DMS53 treated with DMSO at 0.1 percent for 48 hours (cell line): ENCODE measurements at regions not wholly inside any gene's neighbourhood (a gene's known extent, or its start where the extent isn't known, plus 50 kb on each side); places are given as distances from the start of the nearest gene placed in this dataset.
"Not testable (repeated sequence)": the region's sequence is repeated elsewhere in the genome, so short reads cannot be mapped to it uniquely, and the experiment has no call there.

Source experiments
- DNase-seq: peaks from one replicate; lab custom pipeline; 2025; ENCODE audit not compliant: unreplicated experiment; lab: John Stamatoyannopoulos, UW

- no peak for DNase-seq
Observed at GRCh38 chr6:126664271-126664670, 324.4 kb downstream of the CENPW start.

- no peak for DNase-seq
Observed at GRCh38 chr6:126665551-126665950, 325.6 kb downstream of the CENPW start.

- DNase-seq: no peak
Observed at GRCh38 chr6:126667071-126667470, 327.2 kb downstream of the CENPW start.

DNA sequence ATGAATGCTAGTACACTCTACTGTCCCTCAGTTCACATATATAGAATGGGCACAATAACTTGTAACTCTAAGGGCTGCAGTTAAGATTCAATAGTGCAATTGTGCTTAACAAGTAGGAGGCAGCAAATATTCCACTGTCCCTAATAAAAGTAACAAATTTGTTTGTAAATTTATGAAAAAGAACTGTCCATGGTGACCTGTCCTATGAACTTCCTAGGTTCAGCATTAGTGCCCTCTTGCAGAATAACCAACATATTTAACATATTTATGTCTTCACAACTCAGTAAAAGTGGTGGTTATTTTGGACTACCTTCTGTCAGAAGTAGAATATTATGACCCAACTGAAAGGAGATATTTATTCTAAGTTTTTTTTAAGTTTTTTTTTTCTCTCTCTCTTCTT is 327.8 kb downstream of the CENPW start:
- no peak for DNase-seq

GRCh38 chr6:126672649-126673048 is 332.7 kb downstream of the CENPW start:
- no peak for DNase-seq

DNA sequence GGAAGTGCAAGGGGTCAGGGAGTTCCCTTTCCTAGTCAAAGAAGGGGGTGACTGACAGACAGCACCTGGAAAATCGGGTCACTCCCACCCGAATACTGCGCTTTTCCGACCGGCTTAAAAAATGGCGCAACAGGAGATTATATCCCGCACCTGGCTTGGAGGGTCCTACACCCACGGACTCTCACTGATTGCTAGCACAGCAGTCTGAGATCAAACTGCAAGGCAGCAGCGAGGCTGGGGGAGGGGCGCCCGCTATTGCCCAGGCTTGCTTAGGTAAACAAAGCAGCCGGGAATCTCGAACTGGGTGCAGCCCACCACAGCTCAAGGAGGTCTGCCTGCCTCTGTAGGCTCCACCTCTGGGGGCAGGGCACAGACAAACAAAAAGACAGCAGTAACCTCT is 333.8 kb downstream of the CENPW start:
- DNase-seq: not testable (repeated sequence)

GRCh38 chr6:126682440-126682839 is 342.5 kb downstream of the CENPW start:
- no peak for DNase-seq

DNA sequence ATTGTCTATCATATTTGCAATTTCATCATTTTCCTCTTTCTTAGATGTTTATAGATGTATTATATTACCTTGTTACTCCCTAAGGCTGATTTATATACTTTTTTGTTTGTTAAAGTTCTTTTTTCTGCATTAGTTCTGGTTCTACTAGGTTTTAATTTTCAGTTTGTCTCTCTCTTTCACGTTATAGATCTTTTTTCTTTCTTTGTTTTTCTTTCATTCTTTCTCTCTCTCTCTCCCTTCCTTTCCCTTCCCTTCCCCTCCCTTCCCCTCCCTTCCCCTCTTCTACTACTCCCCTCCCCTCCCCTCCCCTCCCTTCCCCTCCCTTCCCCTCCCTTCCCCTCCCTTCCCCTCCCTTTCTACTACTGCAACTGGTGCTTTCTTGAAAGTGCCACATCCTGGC is 345.3 kb downstream of the CENPW start:
- DNase-seq: no peak

GRCh38 chr6:126696921-126697693 is 357.2 kb downstream of the CENPW start:
- peak; percentile 81 for DNase-seq

DNA sequence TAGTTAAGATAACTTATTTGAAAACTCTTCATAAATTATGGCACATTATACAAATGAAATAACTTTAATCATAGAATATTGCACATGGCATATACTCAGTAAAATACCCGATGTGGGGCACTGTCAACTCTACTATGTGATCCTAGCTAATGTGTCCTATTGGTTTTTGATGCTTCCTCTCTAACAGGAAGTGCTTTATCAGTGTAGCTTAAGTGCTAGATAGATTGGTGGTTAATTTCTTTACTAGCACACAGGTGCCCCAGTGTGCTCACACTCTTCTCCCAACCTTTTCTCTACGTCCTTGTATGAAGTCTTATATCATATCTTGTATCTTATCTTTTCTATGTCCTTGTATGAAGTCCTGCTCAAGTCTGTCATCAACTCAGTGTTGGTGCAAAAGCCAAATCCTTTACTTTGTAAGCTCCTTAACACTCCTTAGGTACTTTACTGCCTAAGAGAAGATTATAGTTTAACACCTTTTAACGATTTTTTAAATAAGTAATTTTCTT is 358.9 kb downstream of the CENPW start:
- DNase-seq: peak; percentile 10

DNA sequence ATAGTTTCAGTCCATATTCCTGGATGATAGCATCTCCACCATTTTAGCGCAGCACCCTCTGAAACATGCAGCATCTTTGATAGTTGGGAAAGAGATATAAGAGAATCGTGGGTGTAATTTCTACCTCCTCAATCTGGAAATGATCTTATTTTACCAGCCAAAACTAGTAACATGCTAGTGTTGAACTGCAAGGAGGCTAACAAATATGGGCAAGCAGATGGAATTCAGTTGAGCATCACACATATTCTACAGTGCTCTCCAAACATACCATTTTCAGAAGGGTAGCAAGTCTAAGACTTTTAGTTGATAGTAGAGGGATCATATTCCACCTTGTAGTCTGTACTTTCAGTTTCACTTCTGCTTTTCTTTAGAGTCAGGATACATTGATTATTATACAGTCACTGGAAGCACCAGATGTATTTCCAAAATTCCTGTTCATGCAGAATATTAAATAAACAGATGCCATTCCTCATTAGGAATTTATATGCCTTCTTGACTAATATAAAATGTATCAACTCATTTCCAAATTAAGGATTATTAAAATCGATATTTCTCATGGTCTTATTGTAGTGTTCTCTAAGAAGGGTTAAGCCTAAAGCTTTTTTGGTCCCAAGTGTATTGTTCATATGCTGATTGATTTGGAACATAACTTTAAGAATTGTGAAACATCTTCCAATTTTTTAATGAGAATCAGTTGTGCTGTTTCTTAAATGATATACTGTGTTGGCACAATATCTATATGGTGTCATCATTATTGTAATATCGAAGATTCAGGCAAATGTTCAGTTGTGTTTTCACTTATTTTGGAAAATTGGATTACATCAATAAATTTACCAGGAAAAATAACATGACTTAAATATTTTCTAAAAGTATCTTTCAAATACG is 362.0 kb downstream of the CENPW start:
- no peak for DNase-seq

- no peak for DNase-seq
Observed at GRCh38 chr6:126716032-126716431, 376.1 kb downstream of the CENPW start.

DNA sequence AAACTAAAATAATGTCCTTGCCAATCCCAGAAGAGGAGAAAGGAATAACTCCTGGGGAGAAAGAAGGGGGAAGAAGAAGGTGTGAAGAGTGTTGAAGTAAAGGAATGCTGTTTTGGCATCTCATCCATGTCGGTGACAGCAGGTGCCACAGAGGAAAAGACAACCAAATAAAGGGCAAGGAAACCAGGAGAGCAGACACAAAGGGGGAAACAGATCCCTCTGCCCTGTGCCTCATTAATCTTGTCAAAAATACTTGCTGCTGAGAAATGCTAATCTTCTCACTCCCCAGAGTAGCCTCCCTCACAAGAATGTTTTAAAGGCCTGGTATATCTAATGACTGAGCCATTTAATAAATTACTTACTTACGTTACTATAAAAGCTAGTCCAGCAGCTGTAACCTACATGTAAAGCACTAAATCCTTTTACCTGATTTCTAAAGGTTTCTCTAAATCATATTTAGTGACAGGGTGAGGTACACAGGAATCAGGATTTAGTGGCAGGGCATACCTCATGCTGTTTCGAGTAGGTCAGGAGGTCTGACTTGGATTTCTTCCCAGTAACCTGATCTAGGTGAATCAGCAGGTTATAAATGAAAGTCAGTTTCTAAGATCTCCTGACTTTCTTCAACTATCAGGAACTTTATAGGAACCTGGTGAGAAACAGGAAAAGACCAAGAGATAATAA is 377.1 kb downstream of the CENPW start:
- no peak for DNase-seq

DNA sequence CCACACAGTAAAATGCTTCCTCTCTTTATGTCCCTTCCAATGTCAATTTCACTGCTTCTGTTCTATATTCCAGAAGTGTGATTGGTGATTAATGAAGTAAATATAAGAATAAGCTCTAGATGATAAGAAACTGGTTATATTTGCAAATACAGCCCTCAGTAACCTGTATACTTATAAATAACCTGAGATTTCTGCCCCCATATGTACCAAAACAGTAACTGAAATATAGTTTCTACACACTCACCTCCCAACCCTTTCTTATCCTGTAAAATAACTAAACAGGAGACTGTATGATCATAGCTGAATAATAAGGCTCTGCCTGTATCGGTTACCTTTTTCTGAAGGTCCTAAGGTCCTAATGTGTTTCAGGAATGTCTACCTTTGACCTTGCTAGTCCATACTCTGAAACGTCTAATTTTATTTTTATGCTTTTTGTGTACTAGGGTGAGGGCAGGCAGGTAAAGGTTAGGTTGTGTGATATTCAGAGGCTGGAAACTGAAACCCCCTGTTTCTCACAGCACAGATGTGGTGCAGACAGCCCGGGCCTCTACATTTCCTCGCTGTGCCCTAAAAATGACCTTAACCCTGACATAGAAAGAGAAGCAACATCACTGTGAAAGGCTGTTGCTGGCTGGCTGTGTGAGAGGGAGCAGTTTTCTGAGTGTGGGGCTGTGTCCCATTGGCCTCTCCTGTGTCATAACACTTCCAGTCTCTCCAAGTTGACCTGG is 378.8 kb downstream of the CENPW start:
- no peak for DNase-seq

DNA sequence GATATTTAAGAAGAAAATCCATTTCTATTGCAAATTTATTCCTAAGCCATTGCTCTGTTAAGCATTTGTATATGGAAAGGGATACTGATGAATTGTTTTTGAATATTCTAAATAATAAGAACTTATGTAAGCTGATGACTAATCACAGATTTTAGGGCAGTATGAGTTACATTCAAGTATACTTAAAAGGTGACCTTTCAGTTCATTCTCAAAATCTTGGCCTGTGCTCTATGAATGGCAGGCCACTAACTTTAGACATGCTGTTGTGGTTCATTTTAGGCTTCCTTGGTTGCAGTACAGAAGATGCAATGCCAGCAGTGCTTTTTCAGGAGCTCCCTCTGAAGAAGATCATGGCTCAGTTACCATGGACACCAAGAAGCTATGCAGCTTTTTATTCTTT is 380.4 kb downstream of the CENPW start:
- no peak for DNase-seq

DNA sequence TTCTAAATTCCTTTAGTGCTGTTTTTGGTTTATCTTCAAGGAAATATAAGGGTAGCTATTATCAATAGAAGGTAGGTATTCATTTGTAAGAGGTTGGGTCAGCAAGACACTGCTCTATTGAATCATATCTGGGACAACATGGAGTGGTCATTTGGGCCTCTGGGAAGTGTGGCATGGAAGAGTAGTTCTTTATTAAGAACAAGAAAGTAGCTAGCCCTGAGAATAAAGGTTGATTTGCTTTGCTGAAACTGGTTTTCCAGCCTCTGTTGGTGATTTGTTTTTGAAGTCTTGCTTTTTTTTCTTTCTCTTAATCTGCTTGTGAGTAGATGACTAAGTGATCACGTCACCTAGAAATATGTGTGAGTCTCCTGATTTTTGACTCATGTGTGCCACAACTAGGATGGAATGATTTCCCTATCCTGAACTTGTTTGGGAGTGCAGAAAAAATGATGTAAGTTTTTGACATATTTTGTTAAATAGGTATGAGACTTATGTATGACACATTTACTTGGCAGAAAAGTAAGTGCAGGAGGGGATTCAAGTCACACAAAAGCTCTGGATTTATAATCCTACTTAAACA is 381.8 kb downstream of the CENPW start:
- no peak for DNase-seq

DNA sequence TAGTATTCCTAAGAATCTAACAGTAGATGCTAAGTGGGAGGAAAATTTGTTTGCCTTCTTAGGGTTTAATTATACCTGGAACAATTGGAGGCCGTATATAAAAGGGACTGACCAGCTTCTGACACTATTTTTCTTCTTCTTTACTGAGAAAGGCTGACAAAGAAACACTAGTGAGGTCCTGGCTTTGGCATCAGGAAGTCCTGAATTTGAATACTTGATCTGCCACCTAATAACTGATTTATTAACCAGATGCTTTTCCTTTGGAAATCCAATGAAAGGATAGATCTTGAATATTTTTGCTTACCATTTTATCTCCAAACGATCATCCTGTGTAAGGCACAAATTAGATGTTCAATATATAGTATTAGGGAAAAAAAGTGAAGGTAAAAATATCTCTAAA is 382.5 kb downstream of the CENPW start:
- DNase-seq: no peak

GRCh38 chr6:126723541-126724170 is 383.7 kb downstream of the CENPW start:
- no peak for DNase-seq

DNA sequence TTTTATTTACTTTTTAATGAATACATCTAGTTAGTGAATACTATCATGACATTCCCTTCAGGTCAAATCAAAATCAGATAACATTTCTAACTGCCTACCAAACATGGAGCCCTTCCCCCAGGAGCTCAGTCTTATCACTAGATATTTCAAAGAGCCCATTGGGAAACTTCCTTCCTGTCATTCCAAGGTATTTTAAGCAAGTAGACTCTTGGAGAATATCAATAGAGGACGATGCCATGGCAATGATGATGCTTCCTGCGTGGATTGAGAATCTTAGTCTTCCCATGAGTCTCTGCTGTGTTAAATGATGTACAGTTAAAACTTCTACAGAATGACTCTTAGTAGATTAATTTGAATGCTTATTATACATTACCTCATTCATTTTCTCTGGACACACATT is 384.9 kb downstream of the CENPW start:
- DNase-seq: no peak

DNA sequence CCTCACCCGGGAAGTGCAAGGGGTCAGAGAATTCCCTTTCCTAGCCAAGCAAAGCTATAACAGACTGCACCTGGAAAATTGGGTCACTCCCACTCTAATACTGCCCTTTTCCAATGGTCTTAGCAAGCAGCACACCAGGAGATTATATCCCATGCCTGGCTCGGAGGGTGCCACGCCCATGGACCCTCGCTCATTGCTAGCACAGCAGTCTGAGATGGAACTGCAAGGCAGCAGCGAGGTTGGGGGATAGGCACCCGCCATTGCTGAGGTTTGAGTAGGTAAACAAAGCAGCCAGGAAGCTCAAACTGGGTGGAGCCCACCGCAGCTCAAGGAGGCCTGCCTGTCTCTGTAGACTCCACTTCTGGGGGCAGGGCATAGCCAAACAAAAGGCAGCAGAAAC is 386.5 kb downstream of the CENPW start:
- DNase-seq: not testable (repeated sequence)
